Calu3 (cell line): ENCODE measurements at regions not wholly inside any gene's neighbourhood (a gene's known extent, or its start where the extent isn't known, plus 50 kb on each side); places are given as distances from the start of the nearest gene placed in this dataset.

Experiments used
- BruUV-seq: library from RNA; stranded (reverse); fragments of 400-500 nt; replicated peaks from 2 replicates; lab custom pipeline; 2021; lab: Mats Ljungman, UMichigan
- CTCF ChIA-PET: fragments of 300-600 bp; sonication (Branson Sonifier 250); formaldehyde crosslinking; loops from one replicate; lab custom pipeline; 2022; ENCODE audit warnings: antibody characterized with exemption; lab: Charles Lee
- DNase-seq: peaks from one replicate; pipeline ENCODE4 v3.0.0; 2022
- H3K27ac Mint-ChIP-seq: one replicate; pipeline ENCODE4 v1.8.0; 2022; ENCODE audit warnings: mixed read lengths; ENCODE audit not compliant: unreplicated experiment
- H3K27me3 Mint-ChIP-seq: one replicate; pipeline ENCODE4 v1.8.0; 2022; ENCODE audit warnings: mixed read lengths; ENCODE audit not compliant: unreplicated experiment
- H3K36me3 Mint-ChIP-seq: one replicate; pipeline ENCODE4 v1.8.0; 2022; ENCODE audit warnings: mild to moderate bottlenecking, moderate library complexity, mixed read lengths; ENCODE audit not compliant: insufficient read depth, unreplicated experiment
- H3K4me1 Mint-ChIP-seq: one replicate; pipeline ENCODE4 v1.8.0; 2022; ENCODE audit warnings: mild to moderate bottlenecking, low read depth, mixed read lengths; ENCODE audit not compliant: unreplicated experiment
- H3K4me3 Mint-ChIP-seq: one replicate; pipeline ENCODE4 v1.8.0; 2022; ENCODE audit warnings: mild to moderate bottlenecking, low read depth, moderate library complexity, mixed read lengths; ENCODE audit not compliant: unreplicated experiment
- H3K9me3 Mint-ChIP-seq: one replicate; pipeline ENCODE4 v1.8.0; 2022; ENCODE audit warnings: low read depth, mixed read lengths; ENCODE audit not compliant: unreplicated experiment
- CTCF ChIP-seq: fragments of 200-600 bp; IDR thresholded peaks from one replicate; pipeline ENCODE4 v1.8.0; 2022; ENCODE audit warnings: antibody characterized with exemption; ENCODE audit not compliant: unreplicated experiment
- intact Hi-C: fragments of 100-400 bp; cut with micrococcal nuclease; formaldehyde crosslinking; loops from one replicate; pipeline ENCODE4 v1.10.0; 2022; ENCODE audit not compliant: unreplicated experiment

GRCh38 chr3:148066802-148067201, 630.9 kb upstream of the AGTR1 start:
- H3K27me3 Mint-ChIP-seq, result no peaks in the 10 kb centered on the region
- no peak overlapping the region for H3K4me3 Mint-ChIP-seq
- no peak for DNase-seq
- intact Hi-C loops, result no loop called here
- CTCF ChIA-PET, result no interaction called here
- H3K9me3 Mint-ChIP-seq, result no peaks in the 10 kb centered on the region
- no peak overlapping the region for H3K27ac Mint-ChIP-seq
- peaks cover 8% of the 10 kb centered on the region for H3K4me1 Mint-ChIP-seq
- TF ChIP-seq CTCF, result no peak
- no TSS peak for BruUV-seq
- no peaks in the 10 kb centered on the region for H3K36me3 Mint-ChIP-seq

GRCh38 chr3:148068466-148068865, 629.2 kb upstream of the AGTR1 start:
- intact Hi-C loops, result no loop called here
- TF ChIP-seq CTCF, result no peak
- H3K27ac Mint-ChIP-seq, result no peak overlapping the region
- H3K9me3 Mint-ChIP-seq, result no peaks in the 10 kb centered on the region
- no peaks in the 10 kb centered on the region for H3K27me3 Mint-ChIP-seq
- no peak for DNase-seq
- CTCF ChIA-PET, result no interaction called here
- H3K4me1 Mint-ChIP-seq, result peaks cover 8% of the 10 kb centered on the region
- no peaks in the 10 kb centered on the region for H3K36me3 Mint-ChIP-seq
- no peak overlapping the region for H3K4me3 Mint-ChIP-seq
- BruUV-seq, result no TSS peak

- intact Hi-C loops, result loop anchor here (10.0 kb wide), 1 partner anchor 725 kb away; no protein-coding TSS in a partner anchor
- Mint-ChIP-seq H3K27me3 (no peaks in the 10 kb centered on the region), H3K4me3 (no peak overlapping the region), H3K36me3 (no peaks in the 10 kb centered on the region), H3K9me3 (no peaks in the 10 kb centered on the region), H3K4me1 (no peaks in the 10 kb centered on the region), H3K27ac (no peak overlapping the region)
- no TSS peak for BruUV-seq
- CTCF ChIA-PET, result no interaction called here
- no peak for TF ChIP-seq CTCF
- DNase-seq, result no peak
Observed at GRCh38 chr3:148070041-148070440, 627.7 kb upstream of the AGTR1 start.

GRCh38 chr3:148073721-148074456, 623.8 kb upstream of the AGTR1 start:
- intact Hi-C loops, result loop anchor here (10.0 kb wide), 1 partner anchor 729 kb away; no protein-coding TSS in a partner anchor
- CTCF ChIA-PET, result no interaction called here
- Mint-ChIP-seq H3K27me3 (no peaks in the 10 kb centered on the region), H3K9me3 (no peaks in the 10 kb centered on the region), H3K27ac (no peak overlapping the region), H3K4me3 (no peak overlapping the region), H3K36me3 (no peaks in the 10 kb centered on the region), H3K4me1 (no peaks in the 10 kb centered on the region)
- TF ChIP-seq CTCF, result no peak
- BruUV-seq, result no TSS peak
- DNase-seq, result no peak
